Neural cell (in vitro differentiated cells): ENCODE measurements at regions not wholly inside any gene's neighbourhood (a gene's known extent, or its start where the extent isn't known, plus 50 kb on each side); places are given as distances from the start of the nearest gene placed in this dataset.
"Not testable (repeated sequence)": the region's sequence is repeated elsewhere in the genome, so short reads cannot be mapped to it uniquely, and the experiment has no call there.

Experiments
- H2AFZ ChIP-seq: fragments of 200-600, 300-800 bp; sonication (generic), shearing (Covaris generic); 2 replicates; pipeline ENCODE4 v1.6.0; 2014; ENCODE audit warnings: low read depth, mild to moderate bottlenecking, antibody characterized with exemption, low read length, moderate library complexity
- H3F3A ChIP-seq: fragments of 200-600 bp; shearing (Covaris generic); 2 replicates; pipeline ENCODE4 v1.6.1; 2016; ENCODE audit warnings: mild to moderate bottlenecking, moderate library complexity, mixed read lengths, antibody characterized with exemption, low read length; ENCODE audit not compliant: insufficient read depth, poor library complexity, severe bottlenecking
- H3K27ac ChIP-seq: fragments of 200-600, 300-800 bp; sonication (generic), shearing (Covaris generic); 2 replicates; pipeline ENCODE4 v1.5.1; 2014; ENCODE audit warnings: mild to moderate bottlenecking, low read length, moderate library complexity
- H3K27me3 ChIP-seq: fragments of 300-800, 200-600 bp; sonication (generic), shearing (Covaris generic); 2 replicates; pipeline ENCODE4 v1.6.0; 2014; ENCODE audit warnings: mild to moderate bottlenecking, low read depth, low read length, moderate library complexity; ENCODE audit not compliant: insufficient read depth
- H3K36me3 ChIP-seq: fragments of 300-800, 200-600 bp; sonication (generic), shearing (Covaris generic); 2 replicates; pipeline ENCODE4 v1.5.1; 2014; ENCODE audit warnings: mild to moderate bottlenecking, antibody characterized with exemption, low read length, moderate library complexity; ENCODE audit not compliant: insufficient read depth
- H3K4me2 ChIP-seq: fragments of 300-800, 200-600 bp; sonication (generic), shearing (Covaris generic); 2 replicates; pipeline ENCODE4 v1.6.0; 2014; ENCODE audit warnings: mild to moderate bottlenecking, low read length
- H3K4me3 ChIP-seq: fragments of 300-800, 200-600 bp; sonication (generic), shearing (Covaris generic); 2 replicates; pipeline ENCODE4 v1.5.1; 2014; ENCODE audit warnings: mild to moderate bottlenecking, low read length, moderate library complexity
- H3K79me2 ChIP-seq: fragments of 200-600 bp; shearing (Covaris generic); replicated peaks from 2 replicates; pipeline ENCODE4 v1.6.0; 2014; ENCODE audit warnings: mild to moderate bottlenecking, low read length, moderate library complexity; ENCODE audit not compliant: insufficient read depth
- H3K9ac ChIP-seq: fragments of 300-800, 200-600 bp; sonication (generic), shearing (Covaris generic); 2 replicates; pipeline ENCODE4 v1.6.1; 2016; ENCODE audit warnings: mild to moderate bottlenecking, low read length, mixed read lengths
- H3K9me2 ChIP-seq: fragments of 200-600 bp; shearing (Covaris generic); 2 replicates; pipeline ENCODE4 v1.6.1; 2016; ENCODE audit warnings: mild to moderate bottlenecking, low read length, mixed read lengths; ENCODE audit not compliant: insufficient read depth
- H3K9me3 ChIP-seq: fragments of 200-600, 300-800 bp; sonication (generic), shearing (Covaris generic); 2 replicates; pipeline ENCODE4 v1.6.1; 2016; ENCODE audit warnings: mild to moderate bottlenecking, mixed run types, low read length, moderate library complexity, mixed read lengths
- H4K20me1 ChIP-seq: fragments of 200-600 bp; shearing (Covaris generic); 2 replicates; pipeline ENCODE4 v1.6.1; 2016; ENCODE audit warnings: mild to moderate bottlenecking, mixed run types; ENCODE audit not compliant: insufficient read depth
- RAD21 ChIP-seq: fragments of 450-650 bp; conservative IDR thresholded peaks from 2 replicates; pipeline ENCODE4 v1.6.1; 2014; ENCODE audit warnings: antibody characterized with exemption, mild to moderate bottlenecking, moderate library complexity
- REST ChIP-seq: IDR thresholded peaks from 2 replicates; pipeline ENCODE4 v1.6.1; 2012; ENCODE audit warnings: borderline replicate concordance
- SMC3 ChIP-seq: fragments of 450-650 bp; conservative IDR thresholded peaks from 2 replicates; pipeline ENCODE4 v1.6.1; 2014; ENCODE audit warnings: antibody characterized with exemption, mild to moderate bottlenecking, moderate library complexity; ENCODE audit not compliant: poor library complexity

DNA sequence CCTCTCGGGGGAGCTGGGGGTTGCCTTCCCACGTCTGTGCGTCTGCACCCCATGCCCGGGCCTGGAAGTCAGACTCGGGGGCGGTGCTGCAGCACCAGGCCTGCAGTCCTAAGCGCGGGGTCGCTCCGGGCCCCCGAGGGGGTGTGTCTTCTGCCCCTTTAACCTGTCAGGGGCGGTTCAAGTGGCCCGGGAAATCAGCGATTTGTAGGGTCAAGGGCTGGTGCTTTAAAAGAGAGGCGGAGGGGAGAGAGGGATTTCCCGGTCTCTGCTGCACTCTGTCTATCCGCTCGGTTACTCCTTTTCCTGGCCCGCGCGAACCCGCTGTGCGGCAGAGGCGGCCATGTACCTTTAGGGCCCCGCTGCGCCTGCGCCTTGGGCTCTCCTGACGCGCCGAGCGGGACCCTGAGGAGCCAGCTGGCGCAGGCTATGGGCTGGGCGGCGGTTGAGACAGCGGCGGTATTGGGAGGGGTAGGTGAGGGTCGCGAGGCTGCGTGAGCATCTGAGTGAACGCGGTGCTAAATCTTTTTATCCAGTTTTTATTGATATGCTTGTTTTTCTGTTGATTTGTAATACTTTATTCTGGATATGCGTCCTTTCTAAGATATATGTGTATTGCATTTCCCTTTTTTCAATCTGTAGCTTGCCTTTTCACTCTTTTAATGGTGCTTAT, 243.5 kb upstream of the NOTCH2NLA start:
- Histone ChIP-seq H3K9ac (peak overlapping the region; percentile 49), H2AFZ (peak overlapping the region; percentile 92)
- not testable (repeated sequence) for H3K27ac ChIP-seq

DNA sequence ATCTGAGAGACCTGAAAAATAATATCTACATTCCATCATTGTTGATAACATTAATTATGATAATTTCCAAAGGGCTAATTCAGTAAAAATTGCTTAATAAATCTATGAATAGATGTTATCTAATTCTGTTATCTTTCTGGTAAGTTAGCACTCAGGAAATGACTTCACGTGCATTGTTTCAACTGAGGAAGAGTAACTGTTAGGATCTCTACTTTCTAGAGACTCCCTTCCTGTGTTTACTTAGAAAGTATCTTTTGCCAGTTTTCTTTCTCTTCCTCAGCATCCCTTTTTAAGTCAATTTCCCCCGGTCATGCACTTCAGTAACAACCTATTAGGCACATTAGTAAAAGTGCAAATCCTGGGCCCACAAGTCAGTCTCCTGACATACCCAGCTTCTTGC, 231.1 kb upstream of the NOTCH2NLA start:
- not testable (repeated sequence) for H3K4me3 ChIP-seq, H3K9me2 ChIP-seq, H3K79me2 ChIP-seq, H3K27me3 ChIP-seq, H3K9me3 ChIP-seq, H2AFZ ChIP-seq, H3F3A ChIP-seq, H3K9ac ChIP-seq, H4K20me1 ChIP-seq, H3K27ac ChIP-seq, H3K4me2 ChIP-seq, H3K36me3 ChIP-seq

More for the DNA sequence above, 243.5 kb upstream of the NOTCH2NLA start:
- not testable (repeated sequence) for H3K27me3 ChIP-seq, H3K9me3 ChIP-seq, H3K36me3 ChIP-seq, H3K9me2 ChIP-seq, H4K20me1 ChIP-seq, H3K79me2 ChIP-seq, H3F3A ChIP-seq
- peak overlapping the region; percentile 62 for H3K4me3 ChIP-seq
- peak overlapping the region; percentile 51 for H3K4me2 ChIP-seq
- TF ChIP-seq RAD21 (peak; percentile 30), SMC3 (peak; percentile 35), REST (peak; percentile 37)

- H2AFZ ChIP-seq, H3K4me3 ChIP-seq: not testable (repeated sequence)
These were observed 230.5 kb upstream of the NOTCH2NLA start for GRCh38 chr1:146459308-146459707.

GRCh38 chr1:146448877-146449246, 220.0 kb upstream of the NOTCH2NLA start:
- not testable (repeated sequence) for H3K9me3 ChIP-seq, H3K4me3 ChIP-seq, H3K4me2 ChIP-seq, H3K27ac ChIP-seq, H3K9ac ChIP-seq, H3K79me2 ChIP-seq, H4K20me1 ChIP-seq, H3K36me3 ChIP-seq, H3K27me3 ChIP-seq, H2AFZ ChIP-seq, H3K9me2 ChIP-seq, H3F3A ChIP-seq

More at GRCh38 chr1:146459308-146459707, 230.5 kb upstream of the NOTCH2NLA start:
- H3K79me2 ChIP-seq, H3F3A ChIP-seq, H3K9me3 ChIP-seq, H3K36me3 ChIP-seq, H3K4me2 ChIP-seq, H4K20me1 ChIP-seq, H3K27ac ChIP-seq, H3K9ac ChIP-seq, H3K9me2 ChIP-seq, H3K27me3 ChIP-seq: not testable (repeated sequence)

DNA sequence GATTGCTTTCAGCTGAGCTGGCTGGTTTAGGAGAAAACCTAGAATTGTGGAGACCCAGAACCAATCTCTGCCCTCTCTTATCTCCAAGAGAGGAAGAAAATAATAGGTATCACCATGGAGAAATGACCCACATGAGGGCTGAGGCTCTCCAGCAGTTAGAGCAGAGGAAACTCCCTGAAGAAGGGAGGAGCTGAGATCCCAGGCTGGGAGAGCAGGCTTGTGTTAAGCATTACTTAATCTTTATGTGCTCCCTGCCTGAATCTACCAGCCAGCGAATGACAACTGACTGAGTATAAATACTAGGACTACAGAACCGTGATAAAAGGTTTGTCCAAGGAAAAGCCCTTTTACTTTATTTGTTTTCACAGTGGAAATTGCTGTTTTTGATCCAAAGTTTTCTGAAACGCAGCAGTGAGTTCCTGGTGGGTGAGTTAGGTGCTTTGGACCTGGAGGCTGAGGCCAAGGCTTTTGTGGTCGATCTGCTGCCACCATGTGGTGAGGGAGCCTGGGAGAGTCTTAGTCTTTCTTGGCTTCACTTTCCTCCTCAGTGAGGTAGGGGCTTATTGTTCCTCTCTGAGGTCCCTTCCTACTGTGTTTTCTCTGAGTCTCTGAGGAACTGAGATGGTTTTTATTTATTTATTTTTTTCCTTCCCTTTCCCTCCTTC, 219.5 kb upstream of the NOTCH2NLA start:
- not testable (repeated sequence) for H3K79me2 ChIP-seq, H3K4me2 ChIP-seq, H4K20me1 ChIP-seq, H3K9ac ChIP-seq, H2AFZ ChIP-seq, H3K4me3 ChIP-seq, H3K27ac ChIP-seq, H3K9me2 ChIP-seq, H3F3A ChIP-seq, H3K9me3 ChIP-seq, H3K36me3 ChIP-seq, H3K27me3 ChIP-seq

DNA sequence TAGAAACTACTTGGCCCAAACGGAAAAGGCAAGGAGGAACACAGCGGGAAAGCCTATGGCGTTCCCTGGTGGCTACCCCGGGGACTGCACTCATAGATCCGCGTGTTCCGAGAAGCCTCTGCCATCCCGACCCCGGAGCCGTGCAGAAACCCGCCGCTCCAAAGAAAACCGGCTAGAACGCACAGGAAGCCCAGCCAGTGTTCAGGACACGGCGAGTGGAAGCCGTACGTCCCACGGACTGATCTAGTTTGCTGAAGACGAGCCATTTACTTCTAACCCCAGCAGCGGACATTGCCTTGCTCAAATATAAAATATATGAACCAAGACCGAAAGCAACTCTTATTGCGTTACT, 215.0 kb upstream of the NOTCH2NLA start:
- H3K36me3 ChIP-seq, H3K4me3 ChIP-seq, H3K27ac ChIP-seq, H3F3A ChIP-seq, H4K20me1 ChIP-seq, H2AFZ ChIP-seq, H3K4me2 ChIP-seq, H3K9me3 ChIP-seq, H3K27me3 ChIP-seq, H3K9ac ChIP-seq, H3K9me2 ChIP-seq, H3K79me2 ChIP-seq: not testable (repeated sequence)
